Non-pigmented ciliary epithelial cell (primary cell): ENCODE measurements at regions not wholly inside any gene's neighbourhood (a gene's known extent, or its start where the extent isn't known, plus 50 kb on each side); places are given as distances from the start of the nearest gene placed in this dataset.
"Not testable (repeated sequence)": the region's sequence is repeated elsewhere in the genome, so short reads cannot be mapped to it uniquely, and the experiment has no call there.

Source experiments
- DNase-seq: peaks from one replicate; pipeline ENCODE4 v3.0.0-alpha.2; 2010; ENCODE audit warnings: low read depth

- no peak for DNase-seq
Measured at GRCh38 chr4:159837071-159837470, 734.2 kb downstream of the RAPGEF2 start.

DNA sequence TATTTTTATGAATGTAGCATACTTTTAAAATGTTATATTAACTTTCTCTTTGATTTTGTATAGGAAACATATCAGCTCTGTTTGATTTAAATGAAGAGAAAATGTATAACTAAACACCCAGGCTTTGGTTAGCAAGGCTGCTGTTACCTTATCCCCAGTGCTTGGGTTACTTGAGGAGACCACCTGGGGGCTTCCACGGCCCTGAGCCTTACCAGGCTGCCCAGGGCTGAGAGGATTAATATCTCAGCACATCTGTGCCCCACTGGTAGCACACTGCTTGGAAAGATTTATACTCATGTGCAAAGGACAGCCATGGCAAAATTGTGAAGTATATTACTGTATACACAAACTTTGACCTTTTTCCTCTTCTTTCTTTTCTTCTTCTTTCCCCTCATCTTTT is 752.9 kb downstream of the RAPGEF2 start:
- DNase-seq, result no peak

DNA sequence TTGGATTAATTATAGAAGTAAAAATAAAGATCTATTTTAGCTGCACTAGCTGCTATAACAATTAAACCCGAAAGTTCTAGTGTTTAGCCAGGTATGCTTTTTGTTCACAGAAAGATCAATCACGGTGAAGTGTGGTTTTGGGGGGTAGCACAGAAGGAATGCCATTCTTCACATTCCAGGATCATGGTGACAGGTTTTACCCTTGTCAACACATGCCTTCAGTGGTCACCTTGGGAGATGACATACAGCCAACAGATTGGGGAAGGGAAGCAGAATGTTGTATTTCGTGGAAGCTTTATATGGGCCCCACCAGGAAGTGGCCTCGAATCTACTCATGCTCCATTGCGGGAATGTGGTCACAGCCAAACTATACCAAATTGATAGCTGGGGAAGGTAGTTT is 753.6 kb downstream of the RAPGEF2 start:
- no peak for DNase-seq

DNA sequence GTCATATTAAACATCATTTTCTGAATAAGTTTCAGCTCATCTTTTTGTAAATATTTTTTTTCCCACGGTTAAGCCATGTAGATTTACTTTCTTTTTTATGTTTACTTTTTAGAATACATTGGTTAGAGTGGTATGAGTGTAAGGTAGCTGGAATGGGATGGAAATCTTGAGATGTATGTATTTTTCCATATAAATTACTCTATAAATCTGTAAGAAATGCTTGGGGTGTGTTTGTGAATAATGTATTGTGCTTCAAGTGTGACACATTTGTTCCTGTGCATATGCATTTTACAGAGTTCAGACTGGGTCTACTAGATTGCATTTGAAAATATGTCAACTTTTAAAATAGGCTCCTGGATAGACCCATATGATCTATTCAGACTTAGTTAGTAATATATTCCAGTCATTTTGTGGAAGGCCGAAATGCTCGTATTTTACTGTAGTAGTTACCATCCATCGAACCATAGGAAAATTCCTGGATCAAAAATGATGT is 756.8 kb downstream of the RAPGEF2 start:
- no peak for DNase-seq

GRCh38 chr4:159860945-159861344 is 758.1 kb downstream of the RAPGEF2 start:
- DNase-seq, result no peak

DNA sequence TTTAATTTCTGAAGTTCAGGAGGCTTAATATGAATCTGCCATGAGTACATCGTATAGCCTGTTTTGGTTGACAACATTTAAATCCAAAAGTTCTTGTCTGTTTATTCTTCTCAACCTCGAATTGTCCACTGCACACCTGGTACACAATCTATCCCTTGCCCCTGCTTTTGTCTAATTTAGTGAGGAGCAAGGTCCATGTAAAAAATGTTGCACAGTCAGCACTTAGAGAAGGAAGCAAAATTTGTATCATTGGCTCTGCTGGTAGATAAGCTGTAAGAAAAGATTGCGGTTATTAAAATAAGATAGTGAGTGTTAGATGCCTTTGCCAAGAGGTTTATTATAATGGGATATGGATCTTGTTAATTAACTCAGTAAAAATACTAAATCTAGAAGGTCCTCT is 761.5 kb downstream of the RAPGEF2 start:
- no peak for DNase-seq

DNA sequence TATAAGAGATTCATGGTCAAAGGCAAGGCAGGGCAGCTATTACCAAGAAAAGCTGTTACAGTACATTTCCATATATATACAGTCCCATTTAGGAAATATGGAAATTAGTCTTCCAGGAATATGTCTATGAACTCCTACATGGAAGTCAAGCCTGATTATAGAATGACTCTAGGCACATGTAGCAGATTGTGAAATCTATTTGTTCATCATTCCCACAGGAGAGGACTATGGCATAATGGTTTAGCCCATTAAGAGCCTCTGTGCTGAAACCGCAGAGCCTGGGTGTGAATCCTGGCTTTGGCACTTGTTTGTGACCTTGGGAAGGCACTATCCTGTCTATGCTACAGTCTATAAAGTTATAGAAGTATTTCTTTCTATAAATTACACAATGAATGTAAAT is 764.8 kb downstream of the RAPGEF2 start:
- no peak for DNase-seq

GRCh38 chr4:159868936-159869335 is 766.1 kb downstream of the RAPGEF2 start:
- DNase-seq, result not testable (repeated sequence)

DNA sequence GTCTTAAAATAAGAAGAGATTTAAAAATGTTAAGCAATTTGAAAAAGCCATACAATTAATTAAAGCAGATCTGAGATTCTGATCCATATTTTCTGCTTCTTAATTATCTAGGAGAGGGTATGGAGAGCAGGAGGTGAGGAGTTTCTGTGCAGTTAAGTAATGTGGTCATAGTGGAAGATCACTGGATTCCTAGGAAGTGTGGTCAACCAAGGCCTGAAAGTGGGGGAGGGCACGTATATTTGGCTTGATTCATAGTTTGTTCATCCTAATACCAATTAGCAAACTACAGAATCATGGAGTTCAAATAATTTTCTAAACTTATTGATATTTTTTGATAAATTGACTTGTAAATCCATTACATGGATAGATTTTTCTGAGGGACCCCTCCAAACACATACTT is 768.3 kb downstream of the RAPGEF2 start:
- peak; percentile 26 for DNase-seq

GRCh38 chr4:159881158-159881557 is 778.3 kb downstream of the RAPGEF2 start:
- no peak for DNase-seq

- DNase-seq, result no peak
Measured at GRCh38 chr4:159884989-159885388, 782.1 kb downstream of the RAPGEF2 start.

DNA sequence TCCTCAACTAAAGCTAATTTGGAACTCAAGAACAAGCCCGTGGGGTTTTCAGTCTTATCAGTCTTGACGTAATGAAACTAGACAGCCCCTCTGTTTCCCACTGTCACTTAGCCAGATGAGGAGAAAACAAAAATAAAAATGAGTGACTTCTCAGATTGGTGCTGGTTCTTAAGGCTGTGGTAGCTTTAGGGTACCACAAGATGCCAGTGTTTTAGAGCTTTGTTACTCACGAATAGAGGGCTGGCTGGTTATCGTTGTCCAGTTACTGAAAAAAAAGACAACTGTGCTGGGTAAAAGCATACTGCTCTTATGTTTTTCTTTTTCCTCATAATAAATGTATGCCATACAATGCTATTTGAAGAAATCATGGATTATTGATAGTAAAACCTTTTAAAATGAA is 796.7 kb downstream of the RAPGEF2 start:
- DNase-seq, result no peak

GRCh38 chr4:159900562-159900961 is 797.7 kb downstream of the RAPGEF2 start:
- DNase-seq, result no peak

DNA sequence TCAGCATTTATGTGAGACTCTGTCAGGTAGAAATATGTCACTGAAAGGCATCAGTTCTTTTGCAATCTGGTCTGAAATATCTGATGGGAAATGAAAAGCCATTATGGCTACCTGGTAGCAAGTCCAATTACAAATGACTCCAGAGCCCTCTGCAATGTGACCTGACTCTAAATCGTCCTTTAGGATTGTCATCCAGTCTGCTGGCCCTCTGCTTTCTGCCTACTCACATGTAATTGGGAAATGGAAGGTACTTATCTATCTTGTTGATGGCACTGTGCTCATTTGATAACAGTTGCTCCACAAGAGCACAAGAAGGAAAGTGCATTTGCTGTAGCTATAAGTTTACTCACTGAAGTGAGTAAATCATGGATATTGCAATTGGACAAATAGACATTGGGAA is 799.8 kb downstream of the RAPGEF2 start:
- no peak for DNase-seq

DNA sequence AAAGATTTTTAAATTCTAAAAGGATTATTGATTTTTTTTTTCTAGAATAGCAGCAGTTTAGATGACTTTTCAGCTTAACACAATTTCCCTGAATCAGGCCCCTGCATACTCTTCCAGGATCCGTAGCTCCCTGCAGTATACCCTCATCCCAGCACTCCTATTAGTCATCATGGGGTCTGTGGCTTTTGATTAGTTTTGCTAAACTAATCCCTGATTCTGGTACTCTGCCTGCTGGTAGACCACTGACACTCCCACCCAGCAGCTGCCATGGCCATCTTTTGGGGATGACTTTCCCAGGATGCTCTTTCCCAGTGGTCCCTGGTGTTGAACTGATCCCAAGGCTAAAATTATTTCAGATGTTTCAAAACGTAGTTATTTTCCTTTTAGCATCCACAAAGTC is 802.0 kb downstream of the RAPGEF2 start:
- no peak for DNase-seq

GRCh38 chr4:159906051-159906450 is 803.2 kb downstream of the RAPGEF2 start:
- no peak for DNase-seq

DNA sequence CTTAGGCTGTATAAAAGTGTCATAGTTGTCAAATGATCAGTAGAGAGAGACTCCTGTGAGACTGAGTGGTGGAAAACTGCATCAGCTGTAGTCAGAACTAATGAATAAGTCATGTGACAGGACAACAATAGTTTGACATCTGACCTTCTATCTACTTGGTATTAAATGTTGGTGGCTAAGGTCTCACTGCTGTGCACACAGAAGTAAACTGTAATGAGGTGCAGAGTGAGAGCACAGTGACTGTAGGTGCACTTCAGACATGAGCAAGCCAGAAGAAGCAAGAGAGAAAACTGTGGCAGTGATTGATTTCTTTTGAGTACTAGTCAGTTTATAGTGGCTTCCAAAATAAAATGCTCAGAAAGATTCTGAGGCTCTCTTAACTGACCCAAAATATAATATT is 803.6 kb downstream of the RAPGEF2 start:
- DNase-seq, result no peak

- no peak for DNase-seq
Measured at GRCh38 chr4:159910721-159911120, 807.8 kb downstream of the RAPGEF2 start.

- DNase-seq, result no peak
Measured at GRCh38 chr4:159922119-159922518, 819.2 kb downstream of the RAPGEF2 start.

GRCh38 chr4:159925770-159926169 is 822.9 kb downstream of the RAPGEF2 start:
- DNase-seq, result no peak

- no peak for DNase-seq
Measured at GRCh38 chr4:159926871-159927270, 824.0 kb downstream of the RAPGEF2 start.

- DNase-seq, result no peak
Measured at GRCh38 chr4:159927781-159928180, 824.9 kb downstream of the RAPGEF2 start.

DNA sequence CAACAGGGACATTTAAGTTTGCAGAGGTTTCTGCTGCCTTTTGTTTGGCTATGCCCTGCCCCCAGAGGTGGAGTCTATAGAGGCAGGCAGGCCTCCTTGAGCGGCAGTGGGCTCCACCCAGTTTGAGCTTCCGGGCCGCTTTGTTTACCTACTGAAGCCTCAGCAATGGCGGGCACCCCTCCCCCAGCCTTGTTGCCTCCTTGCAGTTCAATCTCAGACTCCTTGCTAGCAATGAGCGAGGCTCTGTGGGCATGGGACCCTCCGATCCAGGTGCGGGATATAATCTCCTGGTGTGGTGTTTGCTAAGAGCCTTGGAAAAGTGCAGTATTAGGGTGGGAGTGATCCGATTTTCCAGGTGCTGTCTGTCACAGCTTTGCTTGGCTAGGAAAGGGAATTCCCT is 831.7 kb downstream of the RAPGEF2 start:
- not testable (repeated sequence) for DNase-seq

GRCh38 chr4:159937595-159937994 is 834.7 kb downstream of the RAPGEF2 start:
- DNase-seq, result no peak

- DNase-seq, result not testable (repeated sequence)
Measured at GRCh38 chr4:159939681-159940080, 836.8 kb downstream of the RAPGEF2 start.
